ENCODE measurements at regions not wholly inside any gene's neighbourhood (a gene's known extent, or its start where the extent isn't known, plus 50 kb on each side); places are given as distances from the start of the nearest gene placed in this dataset.

DNA sequence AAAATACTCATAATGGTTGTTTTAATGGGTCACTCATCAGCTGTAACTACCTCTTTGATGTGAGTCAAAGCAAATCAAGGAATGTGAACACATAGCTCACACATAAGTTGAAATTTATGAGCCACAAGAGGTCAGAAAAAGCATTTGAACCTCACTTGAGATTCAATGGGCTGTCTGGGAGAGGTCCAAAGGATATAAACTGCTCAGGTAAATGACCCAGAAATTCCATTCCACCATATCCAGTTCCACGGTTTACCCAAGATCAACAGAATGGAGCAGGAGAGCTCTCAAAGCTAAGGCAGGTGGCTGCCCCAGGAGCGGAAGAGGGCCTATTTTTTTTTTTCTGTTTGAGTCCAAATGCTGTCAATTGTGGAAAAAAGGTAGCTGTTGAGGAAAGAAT lies 464.1 kb downstream of the TNS1 start:
- TF ChIP-seq CTCF (IDR thresholded peaks at IDR 0.05; ENCODE audit: poor library complexity) = no peak
- TF ChIP-seq EZH2 (IDR thresholded peaks at IDR 0.05; ENCODE audit: borderline replicate concordance) = no peak
- no peak for TF ChIP-seq EZH2phosphoT487 (IDR thresholded peaks at IDR 0.05; ENCODE audit: low read depth, severe bottlenecking, unreplicated experiment)
